IMR-90 (cell line): ENCODE measurements at regions not wholly inside any gene's neighbourhood (a gene's known extent, or its start where the extent isn't known, plus 50 kb on each side); places are given as distances from the start of the nearest gene placed in this dataset.

Source experiments
- CTCF ChIP-seq: conservative IDR thresholded peaks from 2 replicates; pipeline ENCODE4 v1.5.1; 2012; ENCODE audit warnings: mild to moderate bottlenecking, low read depth, low read length, improper control_type of control experiment
- FOS ChIP-seq: fragments of 150-350 bp; IDR thresholded peaks from 2 replicates; pipeline ENCODE4 v1.6.1; 2016; ENCODE audit warnings: low read depth, low read length
- POLR2A ChIP-seq: IDR thresholded peaks from 2 replicates; pipeline ENCODE4 v1.6.1; 2012; ENCODE audit warnings: mild to moderate bottlenecking, low read depth, low read length
- RCOR1 ChIP-seq: IDR thresholded peaks from 2 replicates; pipeline ENCODE4 v1.6.1; 2012; ENCODE audit warnings: mild to moderate bottlenecking, low read length, improper control_type of control experiment; ENCODE audit not compliant: insufficient replicate concordance
- RFX5 ChIP-seq: IDR thresholded peaks from 2 replicates; pipeline ENCODE4 v1.8.0; 2012; ENCODE audit warnings: low read depth, mild to moderate bottlenecking, low read length, moderate library complexity
- SMC3 ChIP-seq: fragments of 150-350 bp; IDR thresholded peaks from 2 replicates; pipeline ENCODE4 v1.6.1; 2016; ENCODE audit warnings: low read depth, mild to moderate bottlenecking, antibody characterized with exemption, low read length, moderate library complexity
- TF ChIP-seq, protein P1 (sequence below): fragments of 150-350 bp; IDR thresholded peaks from 2 replicates; pipeline ENCODE4 v1.6.1; 2017; ENCODE audit warnings: mild to moderate bottlenecking, antibody characterized with exemption, low read length, low read depth

- no peak for TF ChIP-seq POLR2A
- TF ChIP-seq, protein P1, sequence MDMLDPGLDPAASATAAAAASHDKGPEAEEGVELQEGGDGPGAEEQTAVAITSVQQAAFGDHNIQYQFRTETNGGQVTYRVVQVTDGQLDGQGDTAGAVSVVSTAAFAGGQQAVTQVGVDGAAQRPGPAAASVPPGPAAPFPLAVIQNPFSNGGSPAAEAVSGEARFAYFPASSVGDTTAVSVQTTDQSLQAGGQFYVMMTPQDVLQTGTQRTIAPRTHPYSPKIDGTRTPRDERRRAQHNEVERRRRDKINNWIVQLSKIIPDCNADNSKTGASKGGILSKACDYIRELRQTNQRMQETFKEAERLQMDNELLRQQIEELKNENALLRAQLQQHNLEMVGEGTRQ, result no peak
- no peak for TF ChIP-seq RCOR1
- no peak for TF ChIP-seq CTCF
- no peak for TF ChIP-seq FOS
- TF ChIP-seq SMC3, result no peak
- TF ChIP-seq RFX5, result no peak
These were observed 196.2 kb downstream of the MN1 start for GRCh38 chr22:27605390-27605789.
